ENCODE measurements at regions not wholly inside any gene's neighbourhood (a gene's known extent, or its start where the extent isn't known, plus 50 kb on each side); places are given as distances from the start of the nearest gene placed in this dataset.

DNA sequence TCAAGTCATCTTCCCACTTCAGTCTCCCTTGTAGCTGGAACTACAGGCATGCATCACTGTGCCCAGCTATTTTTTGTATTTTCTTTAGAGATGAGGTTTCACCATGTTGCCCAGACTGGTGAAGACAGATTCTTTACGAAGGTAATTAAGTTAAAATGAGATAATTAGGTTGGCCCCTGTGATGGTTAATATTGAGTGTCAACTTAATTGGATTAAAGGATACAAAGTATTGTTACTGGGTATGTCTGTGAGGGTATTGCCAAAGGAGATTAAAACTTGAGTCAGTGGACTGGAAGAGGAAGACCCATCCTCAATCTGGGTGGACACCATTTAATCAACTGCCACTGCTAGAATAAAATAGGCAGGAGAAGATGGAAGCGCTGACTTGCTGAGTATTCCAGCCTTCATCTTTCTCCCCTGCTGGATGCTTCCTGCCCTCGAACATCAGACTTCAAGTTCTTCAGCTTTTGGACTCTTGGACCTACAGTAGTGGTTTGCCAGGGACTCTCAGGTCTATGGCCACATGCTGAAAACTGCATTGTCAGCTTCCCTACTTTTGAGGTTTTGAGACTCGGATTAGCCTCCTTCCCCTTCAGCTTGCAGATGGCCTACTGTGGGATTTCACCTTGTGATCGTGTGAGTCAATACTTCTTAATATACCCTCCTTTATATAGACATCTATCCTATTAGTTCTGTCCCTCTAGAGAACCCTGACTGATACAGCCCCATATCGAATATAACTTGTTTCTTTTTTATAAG is 269.1 kb downstream of the TMX3 start:
- TF ChIP-seq, protein P1, sequence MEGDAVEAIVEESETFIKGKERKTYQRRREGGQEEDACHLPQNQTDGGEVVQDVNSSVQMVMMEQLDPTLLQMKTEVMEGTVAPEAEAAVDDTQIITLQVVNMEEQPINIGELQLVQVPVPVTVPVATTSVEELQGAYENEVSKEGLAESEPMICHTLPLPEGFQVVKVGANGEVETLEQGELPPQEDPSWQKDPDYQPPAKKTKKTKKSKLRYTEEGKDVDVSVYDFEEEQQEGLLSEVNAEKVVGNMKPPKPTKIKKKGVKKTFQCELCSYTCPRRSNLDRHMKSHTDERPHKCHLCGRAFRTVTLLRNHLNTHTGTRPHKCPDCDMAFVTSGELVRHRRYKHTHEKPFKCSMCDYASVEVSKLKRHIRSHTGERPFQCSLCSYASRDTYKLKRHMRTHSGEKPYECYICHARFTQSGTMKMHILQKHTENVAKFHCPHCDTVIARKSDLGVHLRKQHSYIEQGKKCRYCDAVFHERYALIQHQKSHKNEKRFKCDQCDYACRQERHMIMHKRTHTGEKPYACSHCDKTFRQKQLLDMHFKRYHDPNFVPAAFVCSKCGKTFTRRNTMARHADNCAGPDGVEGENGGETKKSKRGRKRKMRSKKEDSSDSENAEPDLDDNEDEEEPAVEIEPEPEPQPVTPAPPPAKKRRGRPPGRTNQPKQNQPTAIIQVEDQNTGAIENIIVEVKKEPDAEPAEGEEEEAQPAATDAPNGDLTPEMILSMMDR (IDR thresholded peaks at IDR 0.05) = no peak
- H3K4me1 Mint-ChIP-seq = no peaks in the 10 kb centered on the region
- intact Hi-C loops (cut with micrococcal nuclease) = no loop called here

DNA sequence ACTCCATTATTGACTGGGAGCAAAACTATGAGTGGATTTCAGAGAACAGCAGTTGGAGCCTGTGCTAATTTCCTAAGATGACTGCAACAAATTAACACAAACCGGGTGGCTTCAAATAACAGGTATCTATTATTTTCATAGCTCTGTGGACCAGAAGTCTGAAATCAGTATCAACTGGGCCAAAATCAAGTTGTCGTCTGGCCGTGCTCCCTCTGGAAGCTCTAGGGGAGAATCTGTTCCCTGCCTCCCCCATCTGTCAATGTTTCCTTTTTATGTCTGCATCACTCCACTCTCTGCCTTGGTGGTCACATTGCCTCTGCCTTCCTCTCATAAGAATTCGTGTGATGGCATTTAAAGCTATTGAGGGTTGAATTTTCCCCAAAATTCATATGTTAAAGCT is 269.8 kb downstream of the TMX3 start:
- CTCF ChIA-PET = no interaction called here

More for the DNA sequence above, 269.1 kb downstream of the TMX3 start:
- ATAC-seq (ENCODE audit: low read depth) (no peak), DNase-seq (no peak)
- Mint-ChIP-seq H3K27ac (no peak overlapping the region), H3K9me3 (peaks cover 6% of the 10 kb centered on the region), H3K4me3 (no peak overlapping the region), H3K27me3 (no peaks in the 10 kb centered on the region), H3K36me3 (ENCODE audit: low read depth) (no peaks in the 10 kb centered on the region)
- POLR2A ChIA-PET = no interaction called here
- CTCF ChIA-PET = no interaction called here

DNA sequence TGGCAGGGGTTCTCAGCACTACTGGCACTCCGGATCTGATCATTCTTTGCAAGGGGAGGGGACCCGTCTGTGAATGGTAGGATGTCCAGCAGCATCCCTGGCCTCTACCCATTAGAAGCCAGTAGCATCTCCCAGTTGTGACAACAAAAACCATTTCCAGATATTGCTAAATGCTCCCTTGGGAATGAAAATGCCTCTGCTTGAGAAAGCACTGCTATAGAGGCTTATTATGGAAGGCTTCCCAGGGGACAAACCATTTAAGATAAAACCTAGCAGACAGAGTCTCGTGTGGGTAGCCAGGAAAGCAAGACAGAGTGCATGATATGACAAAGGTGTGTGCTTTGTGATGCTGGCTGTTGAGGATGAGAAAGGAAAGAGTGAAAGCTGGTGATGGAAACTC is 273.7 kb downstream of the TMX3 start:
- peaks cover 7% of the 10 kb centered on the region for H3K9me3 Mint-ChIP-seq

More for the DNA sequence above, 269.8 kb downstream of the TMX3 start:
- no peaks in the 10 kb centered on the region for H3K27me3 Mint-ChIP-seq
- DNase-seq = no peak
- POLR2A ChIA-PET = no interaction called here
- ATAC-seq (ENCODE audit: low read depth) = no peak
- no peak overlapping the region for H3K27ac Mint-ChIP-seq
- H3K9me3 Mint-ChIP-seq = peaks cover 6% of the 10 kb centered on the region
- TF ChIP-seq, protein P1 (IDR thresholded peaks at IDR 0.05) = no peak
- no peaks in the 10 kb centered on the region for H3K36me3 Mint-ChIP-seq (ENCODE audit: low read depth)
- H3K4me3 Mint-ChIP-seq = no peak overlapping the region
- H3K4me1 Mint-ChIP-seq = no peaks in the 10 kb centered on the region
- intact Hi-C loops (cut with micrococcal nuclease) = no loop called here

DNA sequence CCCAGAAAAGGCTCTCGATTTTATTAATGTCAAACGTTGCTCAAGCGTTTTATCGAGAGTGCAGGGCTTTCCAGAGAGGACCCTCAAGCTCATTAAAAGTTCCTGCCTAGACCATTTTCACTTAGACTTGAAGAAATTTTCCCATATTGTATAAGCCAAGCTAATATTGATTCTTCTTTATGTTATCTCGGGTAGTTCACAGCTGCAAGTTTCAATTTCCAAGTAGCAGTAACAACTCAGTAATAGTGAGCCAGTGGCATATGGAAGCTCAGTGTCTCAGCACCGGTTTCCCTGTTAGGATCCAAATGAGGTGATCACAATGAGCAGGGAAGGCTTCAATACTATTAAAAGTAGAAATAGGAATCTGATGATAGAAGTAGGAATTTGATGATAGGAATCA is 274.5 kb downstream of the TMX3 start:
- H3K27ac Mint-ChIP-seq = no peak overlapping the region
- intact Hi-C loops (cut with micrococcal nuclease) = no loop called here
- H3K9me3 Mint-ChIP-seq = peaks cover 7% of the 10 kb centered on the region
- no peaks in the 10 kb centered on the region for H3K36me3 Mint-ChIP-seq (ENCODE audit: low read depth)
- ATAC-seq (ENCODE audit: low read depth) (no peak), DNase-seq (no peak)
- no peaks in the 10 kb centered on the region for H3K27me3 Mint-ChIP-seq
- TF ChIP-seq, protein P1 (IDR thresholded peaks at IDR 0.05) = no peak
- no peaks in the 10 kb centered on the region for H3K4me1 Mint-ChIP-seq
- ChIA-PET POLR2A (no interaction called here), CTCF (no interaction called here)
- H3K4me3 Mint-ChIP-seq = no peak overlapping the region

More for the DNA sequence above, 273.7 kb downstream of the TMX3 start:
- H3K27me3 Mint-ChIP-seq = no peaks in the 10 kb centered on the region
- ATAC-seq (ENCODE audit: low read depth) (no peak), DNase-seq (no peak)
- H3K4me1 Mint-ChIP-seq = no peaks in the 10 kb centered on the region
- POLR2A ChIA-PET = no interaction called here
- TF ChIP-seq, protein P1 (IDR thresholded peaks at IDR 0.05) = no peak
- no peak overlapping the region for H3K4me3 Mint-ChIP-seq
- no peak overlapping the region for H3K27ac Mint-ChIP-seq
- intact Hi-C loops (cut with micrococcal nuclease) = no loop called here
- no peaks in the 10 kb centered on the region for H3K36me3 Mint-ChIP-seq (ENCODE audit: low read depth)
- CTCF ChIA-PET = no interaction called here

DNA sequence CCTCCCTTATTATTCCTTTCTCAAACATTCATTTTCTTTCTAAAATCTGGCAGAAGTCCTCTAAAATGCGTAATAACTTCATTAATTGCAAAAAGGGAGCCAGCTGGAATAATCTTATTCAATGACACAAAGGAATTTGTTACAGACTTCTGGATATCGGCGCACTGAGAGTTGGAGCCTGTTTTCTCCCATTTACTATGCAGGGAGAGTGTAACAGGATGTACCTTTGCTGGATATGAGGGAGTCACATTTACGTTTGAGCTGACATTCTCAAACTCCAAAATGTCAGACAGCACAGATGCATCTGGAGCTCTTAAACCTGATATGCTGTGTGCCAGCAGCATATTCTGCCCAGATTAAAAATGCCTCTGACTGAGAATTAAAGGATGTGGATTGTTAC is 275.3 kb downstream of the TMX3 start:
- intact Hi-C loops (cut with micrococcal nuclease) = no loop called here
- TF ChIP-seq, protein P1 (IDR thresholded peaks at IDR 0.05) = no peak
- POLR2A ChIA-PET = no interaction called here
- Mint-ChIP-seq H3K27me3 (no peaks in the 10 kb centered on the region), H3K9me3 (peaks cover 7% of the 10 kb centered on the region), H3K4me1 (no peaks in the 10 kb centered on the region), H3K36me3 (ENCODE audit: low read depth) (no peaks in the 10 kb centered on the region), H3K4me3 (no peak overlapping the region), H3K27ac (no peak overlapping the region)
- CTCF ChIA-PET = no interaction called here
- DNase-seq (no peak), ATAC-seq (ENCODE audit: low read depth) (no peak)
